ENCODE measurements at regions not wholly inside any gene's neighbourhood (a gene's known extent, or its start where the extent isn't known, plus 50 kb on each side); places are given as distances from the start of the nearest gene placed in this dataset.
"Not testable (repeated sequence)": the region's sequence is repeated elsewhere in the genome, so short reads cannot be mapped to it uniquely, and the experiment has no call there.

- DNase-seq = peak; percentile 54
- no TSS peak for BruUV-seq (replicated peaks)
- peak; percentile 92 for ATAC-seq
Measured at GRCh38 chr15:35243758-35244157, 158.7 kb upstream of the NANOGP8 start.

GRCh38 chr15:35239693-35240092, 154.6 kb upstream of the NANOGP8 start:
- H3K9ac ChIP-seq (ENCODE audit: low read length); BruUV-seq (replicated peaks); H3K27me3 ChIP-seq (ENCODE audit: low read length); H3K4me2 ChIP-seq (ENCODE audit: low read length); CTCF ChIA-PET; H3K9me2 ChIP-seq (replicated peaks; ENCODE audit: low read length); intact Hi-C loops (cut with micrococcal nuclease); H3K36me3 ChIP-seq (ENCODE audit: low read depth, low read length); DNase-seq; H3K9me3 ChIP-seq (ENCODE audit: low read length); H3F3A ChIP-seq (ENCODE audit: low read length, unreplicated experiment); H2AFZ ChIP-seq (ENCODE audit: low read length); ATAC-seq; H3K4me3 ChIP-seq (ENCODE audit: low read length); H3K27ac ChIP-seq (ENCODE audit: low read length); POLR2A ChIA-PET (ENCODE audit: unreplicated experiment); H4K20me1 ChIP-seq (ENCODE audit: low read length); H3K79me2 ChIP-seq (ENCODE audit: low read length): not testable (repeated sequence)
- peaks cover 11% of the 10 kb centered on the region for H3K4me1 ChIP-seq (ENCODE audit: insufficient read depth, low read length)

More at GRCh38 chr15:35243758-35244157, 158.7 kb upstream of the NANOGP8 start:
- CTCF ChIA-PET = interaction anchor here (0.7 kb wide), 1 partner anchor 201 kb away, joined by 3 read pairs; no protein-coding TSS in a partner anchor
- no peaks in the 10 kb centered on the region for H3K9me2 ChIP-seq (replicated peaks; ENCODE audit: low read length)
- H3K27ac ChIP-seq (ENCODE audit: low read length) = peak overlapping the region; percentile 10
- no peak overlapping the region for H3K9ac ChIP-seq (ENCODE audit: low read length)
- no peaks in the 10 kb centered on the region for H3F3A ChIP-seq (ENCODE audit: low read length, unreplicated experiment)
- no peak overlapping the region for H3K4me3 ChIP-seq (ENCODE audit: low read length)
- peaks cover 11% of the 10 kb centered on the region for H3K4me1 ChIP-seq (ENCODE audit: insufficient read depth, low read length)
- no peaks in the 10 kb centered on the region for H3K9me3 ChIP-seq (ENCODE audit: low read length)
- no peaks in the 10 kb centered on the region for H3K27me3 ChIP-seq (ENCODE audit: low read length)
- POLR2A ChIA-PET (ENCODE audit: unreplicated experiment) = no interaction called here
- H3K79me2 ChIP-seq (ENCODE audit: low read length) = no peaks in the 10 kb centered on the region
- no peak overlapping the region for H2AFZ ChIP-seq (ENCODE audit: low read length)
- H3K36me3 ChIP-seq (ENCODE audit: low read depth, low read length) = no peaks in the 10 kb centered on the region
- H3K4me2 ChIP-seq (ENCODE audit: low read length) = peak overlapping the region; percentile 27
- TF ChIP-seq EZH2 (IDR thresholded peaks at IDR 0.05; ENCODE audit: low read length, unreplicated experiment) (no peak), CTCF (conservative IDR thresholded peaks at IDR 0.05; ENCODE audit: low read depth, low read length) (no peak), EZH2phosphoT487 (IDR thresholded peaks at IDR 0.05; ENCODE audit: borderline replicate concordance, low read length) (no peak)
- intact Hi-C loops (cut with micrococcal nuclease) = no loop called here
- H4K20me1 ChIP-seq (ENCODE audit: low read length) = no peaks in the 10 kb centered on the region

GRCh38 chr15:35238448-35238847, 153.4 kb upstream of the NANOGP8 start:
- BruUV-seq (replicated peaks); H3K27ac ChIP-seq (ENCODE audit: low read length); H3F3A ChIP-seq (ENCODE audit: low read length, unreplicated experiment); H3K36me3 ChIP-seq (ENCODE audit: low read depth, low read length); H2AFZ ChIP-seq (ENCODE audit: low read length); H3K4me2 ChIP-seq (ENCODE audit: low read length); H4K20me1 ChIP-seq (ENCODE audit: low read length); H3K4me3 ChIP-seq (ENCODE audit: low read length); H3K79me2 ChIP-seq (ENCODE audit: low read length); H3K9me3 ChIP-seq (ENCODE audit: low read length); H3K4me1 ChIP-seq (ENCODE audit: insufficient read depth, low read length); POLR2A ChIA-PET (ENCODE audit: unreplicated experiment); intact Hi-C loops (cut with micrococcal nuclease); CTCF ChIA-PET; ATAC-seq; H3K9me2 ChIP-seq (replicated peaks; ENCODE audit: low read length); DNase-seq; H3K9ac ChIP-seq (ENCODE audit: low read length); H3K27me3 ChIP-seq (ENCODE audit: low read length): not testable (repeated sequence)

GRCh38 chr15:35229085-35229484, 144.0 kb upstream of the NANOGP8 start:
- Histone ChIP-seq H2AFZ (ENCODE audit: low read length) (no peak overlapping the region), H3K9me2 (replicated peaks; ENCODE audit: low read length) (no peaks in the 10 kb centered on the region), H3K4me3 (ENCODE audit: low read length) (no peak overlapping the region), H3K27ac (ENCODE audit: low read length) (no peak overlapping the region), H3K9me3 (ENCODE audit: low read length) (no peaks in the 10 kb centered on the region), H3K36me3 (ENCODE audit: low read depth, low read length) (no peaks in the 10 kb centered on the region), H3K4me1 (ENCODE audit: insufficient read depth, low read length) (no peaks in the 10 kb centered on the region), H3K79me2 (ENCODE audit: low read length) (no peaks in the 10 kb centered on the region), H3K4me2 (ENCODE audit: low read length) (no peak overlapping the region), H3K27me3 (ENCODE audit: low read length) (no peaks in the 10 kb centered on the region), H3K9ac (ENCODE audit: low read length) (no peak overlapping the region), H3F3A (ENCODE audit: low read length, unreplicated experiment) (no peaks in the 10 kb centered on the region), H4K20me1 (ENCODE audit: low read length) (no peaks in the 10 kb centered on the region)
- POLR2A ChIA-PET (ENCODE audit: unreplicated experiment) = no interaction called here
- BruUV-seq (replicated peaks) = no TSS peak
- TF ChIP-seq EZH2 (IDR thresholded peaks at IDR 0.05; ENCODE audit: low read length, unreplicated experiment) (no peak), CTCF (conservative IDR thresholded peaks at IDR 0.05; ENCODE audit: low read depth, low read length) (no peak), EZH2phosphoT487 (IDR thresholded peaks at IDR 0.05; ENCODE audit: borderline replicate concordance, low read length) (no peak)
- no peak for DNase-seq
- CTCF ChIA-PET = no interaction called here
- ATAC-seq = no peak
- intact Hi-C loops (cut with micrococcal nuclease) = no loop called here

Data from PC-3 (cell line).